ENCODE measurements at regions not wholly inside any gene's neighbourhood (a gene's known extent, or its start where the extent isn't known, plus 50 kb on each side); places are given as distances from the start of the nearest gene placed in this dataset.

GRCh38 chr4:14180166-14180565 lies 552.6 kb upstream of the BOD1L1 start:
- TF ChIP-seq, protein P1, sequence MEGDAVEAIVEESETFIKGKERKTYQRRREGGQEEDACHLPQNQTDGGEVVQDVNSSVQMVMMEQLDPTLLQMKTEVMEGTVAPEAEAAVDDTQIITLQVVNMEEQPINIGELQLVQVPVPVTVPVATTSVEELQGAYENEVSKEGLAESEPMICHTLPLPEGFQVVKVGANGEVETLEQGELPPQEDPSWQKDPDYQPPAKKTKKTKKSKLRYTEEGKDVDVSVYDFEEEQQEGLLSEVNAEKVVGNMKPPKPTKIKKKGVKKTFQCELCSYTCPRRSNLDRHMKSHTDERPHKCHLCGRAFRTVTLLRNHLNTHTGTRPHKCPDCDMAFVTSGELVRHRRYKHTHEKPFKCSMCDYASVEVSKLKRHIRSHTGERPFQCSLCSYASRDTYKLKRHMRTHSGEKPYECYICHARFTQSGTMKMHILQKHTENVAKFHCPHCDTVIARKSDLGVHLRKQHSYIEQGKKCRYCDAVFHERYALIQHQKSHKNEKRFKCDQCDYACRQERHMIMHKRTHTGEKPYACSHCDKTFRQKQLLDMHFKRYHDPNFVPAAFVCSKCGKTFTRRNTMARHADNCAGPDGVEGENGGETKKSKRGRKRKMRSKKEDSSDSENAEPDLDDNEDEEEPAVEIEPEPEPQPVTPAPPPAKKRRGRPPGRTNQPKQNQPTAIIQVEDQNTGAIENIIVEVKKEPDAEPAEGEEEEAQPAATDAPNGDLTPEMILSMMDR (IDR thresholded peaks at IDR 0.05 in 4 of 5, conservative IDR thresholded peaks at IDR 0.05 in 1 of 5), result no peak
- no peak for TF ChIP-seq POLR2A (IDR thresholded peaks at IDR 0.05)

All from gastrocnemius medialis (tissue), 4 donors.